ENCODE measurements at regions not wholly inside any gene's neighbourhood (a gene's known extent, or its start where the extent isn't known, plus 50 kb on each side); places are given as distances from the start of the nearest gene placed in this dataset.

- Histone ChIP-seq H2AFZ (no peak overlapping the region), H3K79me2 (ENCODE audit: insufficient read depth) (no peaks in the 10 kb centered on the region), H3K9ac (no peak overlapping the region), H3K4me3 (no peak overlapping the region), H3K4me1 (ENCODE audit: insufficient read depth) (no peaks in the 10 kb centered on the region), H4K20me1 (ENCODE audit: insufficient read depth) (no peaks in the 10 kb centered on the region), H3K9me2 (ENCODE audit: insufficient read depth) (no peaks in the 10 kb centered on the region), H3K9me3 (ENCODE audit: low read depth) (no peaks in the 10 kb centered on the region), H3K27me3 (replicated peaks; ENCODE audit: insufficient read depth) (no peaks in the 10 kb centered on the region), H3K27ac (no peak overlapping the region), H3F3A (ENCODE audit: insufficient read depth) (no peaks in the 10 kb centered on the region), H3K4me2 (ENCODE audit: unreplicated experiment) (no peak overlapping the region), H3K36me3 (ENCODE audit: low read depth) (no peaks in the 10 kb centered on the region)
- WGBS, 2 experiments (ENCODE audit: low coverage in 1 of 2, low lambda C conversion rate in 2 of 2, missing lambda C conversion rate in 2 of 2): 46 to 51% methylated on average over 9 of the region's 9 CpGs
- TF ChIP-seq EZH2 (IDR thresholded peaks at IDR 0.05; ENCODE audit: insufficient read depth, poor library complexity, severe bottlenecking): no peak
- TF ChIP-seq EZH2phosphoT487 (IDR thresholded peaks at IDR 0.05; ENCODE audit: insufficient read depth, low read depth): no peak
- no peak for DNase-seq
- in situ Hi-C loops (cut with MboI): no loop called here
These were observed 101.5 kb upstream of the BHLHE23 start for GRCh38 chr20:63108247-63108646.

- H3K9me3 ChIP-seq (ENCODE audit: low read depth): no peaks in the 10 kb centered on the region
- no peaks in the 10 kb centered on the region for H3K36me3 ChIP-seq (ENCODE audit: low read depth)
- TF ChIP-seq EZH2phosphoT487 (IDR thresholded peaks at IDR 0.05; ENCODE audit: insufficient read depth, low read depth): no peak
- TF ChIP-seq EZH2 (IDR thresholded peaks at IDR 0.05; ENCODE audit: insufficient read depth, poor library complexity, severe bottlenecking): no peak
- H4K20me1 ChIP-seq (ENCODE audit: insufficient read depth): no peaks in the 10 kb centered on the region
- no peaks in the 10 kb centered on the region for H3K79me2 ChIP-seq (ENCODE audit: insufficient read depth)
- no peaks in the 10 kb centered on the region for H3F3A ChIP-seq (ENCODE audit: insufficient read depth)
- no peak for DNase-seq
- H3K4me3 ChIP-seq: no peak overlapping the region
- 29 to 30% methylated on average over 8 of the region's 8 CpGs for whole genome bisulfite sequencing, 2 experiments (ENCODE audit: low coverage in 1 of 2, low lambda C conversion rate in 2 of 2, missing lambda C conversion rate in 2 of 2)
- H3K4me2 ChIP-seq (ENCODE audit: unreplicated experiment): no peak overlapping the region
- no peak overlapping the region for H3K27ac ChIP-seq
- no peaks in the 10 kb centered on the region for H3K9me2 ChIP-seq (ENCODE audit: insufficient read depth)
- no peak overlapping the region for H3K9ac ChIP-seq
- no peak overlapping the region for H2AFZ ChIP-seq
- no peaks in the 10 kb centered on the region for H3K4me1 ChIP-seq (ENCODE audit: insufficient read depth)
- H3K27me3 ChIP-seq (replicated peaks; ENCODE audit: insufficient read depth): no peaks in the 10 kb centered on the region
- in situ Hi-C loops (cut with MboI): no loop called here
These were observed 100.9 kb upstream of the BHLHE23 start for GRCh38 chr20:63107449-63108200.

- Histone ChIP-seq H2AFZ (no peak overlapping the region), H3K9ac (no peak overlapping the region), H3K4me2 (ENCODE audit: unreplicated experiment) (no peak overlapping the region), H3K79me2 (ENCODE audit: insufficient read depth) (no peaks in the 10 kb centered on the region), H3K27me3 (replicated peaks; ENCODE audit: insufficient read depth) (no peaks in the 10 kb centered on the region), H3K4me1 (ENCODE audit: insufficient read depth) (no peaks in the 10 kb centered on the region), H3K9me2 (ENCODE audit: insufficient read depth) (no peaks in the 10 kb centered on the region), H3K27ac (no peak overlapping the region), H3F3A (ENCODE audit: insufficient read depth) (no peaks in the 10 kb centered on the region), H3K36me3 (ENCODE audit: low read depth) (no peaks in the 10 kb centered on the region), H4K20me1 (ENCODE audit: insufficient read depth) (no peaks in the 10 kb centered on the region), H3K9me3 (ENCODE audit: low read depth) (no peaks in the 10 kb centered on the region), H3K4me3 (no peak overlapping the region)
- in situ Hi-C loops (cut with MboI): no loop called here
- 58 to 63% methylated on average over 16 of the region's 16 CpGs for WGBS, 2 experiments (ENCODE audit: low coverage in 1 of 2, low lambda C conversion rate in 2 of 2, missing lambda C conversion rate in 2 of 2)
- DNase-seq: no peak
- no peak for TF ChIP-seq EZH2phosphoT487 (IDR thresholded peaks at IDR 0.05; ENCODE audit: insufficient read depth, low read depth)
- TF ChIP-seq EZH2 (IDR thresholded peaks at IDR 0.05; ENCODE audit: insufficient read depth, poor library complexity, severe bottlenecking): no peak
These were observed 100.1 kb upstream of the BHLHE23 start for GRCh38 chr20:63106765-63107448.

GRCh38 chr20:63106108-63106764 lies 99.5 kb upstream of the BHLHE23 start:
- no peaks in the 10 kb centered on the region for H3K9me2 ChIP-seq (ENCODE audit: insufficient read depth)
- TF ChIP-seq EZH2 (IDR thresholded peaks at IDR 0.05; ENCODE audit: insufficient read depth, poor library complexity, severe bottlenecking) (no peak), EZH2phosphoT487 (IDR thresholded peaks at IDR 0.05; ENCODE audit: insufficient read depth, low read depth) (no peak)
- in situ Hi-C loops (cut with MboI): no loop called here
- H4K20me1 ChIP-seq (ENCODE audit: insufficient read depth): no peaks in the 10 kb centered on the region
- H3K4me3 ChIP-seq: no peak overlapping the region
- DNase-seq: peak; percentile 44
- H2AFZ ChIP-seq: no peak overlapping the region
- no peaks in the 10 kb centered on the region for H3K4me1 ChIP-seq (ENCODE audit: insufficient read depth)
- H3K36me3 ChIP-seq (ENCODE audit: low read depth): no peaks in the 10 kb centered on the region
- H3K9ac ChIP-seq: no peak overlapping the region
- no peaks in the 10 kb centered on the region for H3K79me2 ChIP-seq (ENCODE audit: insufficient read depth)
- no peak overlapping the region for H3K27ac ChIP-seq
- no peaks in the 10 kb centered on the region for H3F3A ChIP-seq (ENCODE audit: insufficient read depth)
- 38 to 43% methylated on average over 15 of the region's 15 CpGs for WGBS, 2 experiments (ENCODE audit: low coverage in 1 of 2, low lambda C conversion rate in 2 of 2, missing lambda C conversion rate in 2 of 2)
- no peaks in the 10 kb centered on the region for H3K9me3 ChIP-seq (ENCODE audit: low read depth)
- H3K4me2 ChIP-seq (ENCODE audit: unreplicated experiment): no peak overlapping the region
- H3K27me3 ChIP-seq (replicated peaks; ENCODE audit: insufficient read depth): no peaks in the 10 kb centered on the region
